ENCODE measurements at regions not wholly inside any gene's neighbourhood (a gene's known extent, or its start where the extent isn't known, plus 50 kb on each side); places are given as distances from the start of the nearest gene placed in this dataset.

DNA sequence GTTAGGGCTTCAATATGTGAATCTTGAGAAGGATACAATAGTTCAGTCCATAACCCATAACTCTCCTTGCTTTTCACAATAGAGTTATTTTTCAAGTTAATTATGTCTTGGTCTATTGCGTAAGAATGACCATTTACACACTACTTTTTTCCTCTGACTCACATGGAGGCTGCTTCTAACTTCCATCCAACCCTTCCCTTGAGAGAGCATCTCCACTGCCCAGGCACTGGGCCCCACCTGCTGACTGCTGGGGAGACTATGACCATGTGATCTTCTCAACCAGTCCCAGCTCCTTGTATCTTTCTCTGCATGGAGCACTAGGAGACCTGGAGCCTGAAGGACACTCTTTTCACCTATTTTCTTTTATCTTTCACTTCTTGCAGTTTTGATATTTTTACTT lies 251.5 kb downstream of the GPD2 start:
- Mint-ChIP-seq H3K27me3 (ENCODE audit: insufficient read depth, low read depth, poor library complexity) (no peaks in the 10 kb centered on the region), H3K4me3 (no peak overlapping the region), H3K9me3 (peaks cover 6% of the 10 kb centered on the region; the same call in 2 of the 3 replicates), H3K27ac (no peak overlapping the region), H3K36me3 (ENCODE audit: low read depth) (peaks cover 8% of the 10 kb centered on the region; the same call in 1 of the 3 replicates), H3K4me1 (peaks cover 10% of the 10 kb centered on the region)
- ATAC-seq: no peak
- H3K4me2 ChIP-seq: no peak overlapping the region
- H3K4me1 ChIP-seq (ENCODE audit: insufficient read depth): 0 out of 2 replicates have a peak, but pooled peaks cover 5% of the 10 kb centered on the region
- H3K79me2 ChIP-seq (replicated peaks; ENCODE audit: insufficient read depth): no peaks in the 10 kb centered on the region
- H2AFZ ChIP-seq: no peak overlapping the region
- no peaks in the 10 kb centered on the region for H3K9me2 ChIP-seq (ENCODE audit: insufficient read depth)
- no peak for DNase-seq (ENCODE audit: low spot score)
- no peaks in the 10 kb centered on the region for H3F3A ChIP-seq (replicated peaks; ENCODE audit: low read depth)
- TF ChIP-seq JUNB (IDR thresholded peaks at IDR 0.05; ENCODE audit: unreplicated experiment): no peak
- no peak for TF ChIP-seq STAT1 (IDR thresholded peaks at IDR 0.05; ENCODE audit: unreplicated experiment)
- no peak for TF ChIP-seq REST (IDR thresholded peaks at IDR 0.05; ENCODE audit: unreplicated experiment)
- no peak for TF ChIP-seq CTCF (conservative IDR thresholded peaks at IDR 0.05; ENCODE audit: low read depth in 2 of 2)
- TF ChIP-seq, protein P1, sequence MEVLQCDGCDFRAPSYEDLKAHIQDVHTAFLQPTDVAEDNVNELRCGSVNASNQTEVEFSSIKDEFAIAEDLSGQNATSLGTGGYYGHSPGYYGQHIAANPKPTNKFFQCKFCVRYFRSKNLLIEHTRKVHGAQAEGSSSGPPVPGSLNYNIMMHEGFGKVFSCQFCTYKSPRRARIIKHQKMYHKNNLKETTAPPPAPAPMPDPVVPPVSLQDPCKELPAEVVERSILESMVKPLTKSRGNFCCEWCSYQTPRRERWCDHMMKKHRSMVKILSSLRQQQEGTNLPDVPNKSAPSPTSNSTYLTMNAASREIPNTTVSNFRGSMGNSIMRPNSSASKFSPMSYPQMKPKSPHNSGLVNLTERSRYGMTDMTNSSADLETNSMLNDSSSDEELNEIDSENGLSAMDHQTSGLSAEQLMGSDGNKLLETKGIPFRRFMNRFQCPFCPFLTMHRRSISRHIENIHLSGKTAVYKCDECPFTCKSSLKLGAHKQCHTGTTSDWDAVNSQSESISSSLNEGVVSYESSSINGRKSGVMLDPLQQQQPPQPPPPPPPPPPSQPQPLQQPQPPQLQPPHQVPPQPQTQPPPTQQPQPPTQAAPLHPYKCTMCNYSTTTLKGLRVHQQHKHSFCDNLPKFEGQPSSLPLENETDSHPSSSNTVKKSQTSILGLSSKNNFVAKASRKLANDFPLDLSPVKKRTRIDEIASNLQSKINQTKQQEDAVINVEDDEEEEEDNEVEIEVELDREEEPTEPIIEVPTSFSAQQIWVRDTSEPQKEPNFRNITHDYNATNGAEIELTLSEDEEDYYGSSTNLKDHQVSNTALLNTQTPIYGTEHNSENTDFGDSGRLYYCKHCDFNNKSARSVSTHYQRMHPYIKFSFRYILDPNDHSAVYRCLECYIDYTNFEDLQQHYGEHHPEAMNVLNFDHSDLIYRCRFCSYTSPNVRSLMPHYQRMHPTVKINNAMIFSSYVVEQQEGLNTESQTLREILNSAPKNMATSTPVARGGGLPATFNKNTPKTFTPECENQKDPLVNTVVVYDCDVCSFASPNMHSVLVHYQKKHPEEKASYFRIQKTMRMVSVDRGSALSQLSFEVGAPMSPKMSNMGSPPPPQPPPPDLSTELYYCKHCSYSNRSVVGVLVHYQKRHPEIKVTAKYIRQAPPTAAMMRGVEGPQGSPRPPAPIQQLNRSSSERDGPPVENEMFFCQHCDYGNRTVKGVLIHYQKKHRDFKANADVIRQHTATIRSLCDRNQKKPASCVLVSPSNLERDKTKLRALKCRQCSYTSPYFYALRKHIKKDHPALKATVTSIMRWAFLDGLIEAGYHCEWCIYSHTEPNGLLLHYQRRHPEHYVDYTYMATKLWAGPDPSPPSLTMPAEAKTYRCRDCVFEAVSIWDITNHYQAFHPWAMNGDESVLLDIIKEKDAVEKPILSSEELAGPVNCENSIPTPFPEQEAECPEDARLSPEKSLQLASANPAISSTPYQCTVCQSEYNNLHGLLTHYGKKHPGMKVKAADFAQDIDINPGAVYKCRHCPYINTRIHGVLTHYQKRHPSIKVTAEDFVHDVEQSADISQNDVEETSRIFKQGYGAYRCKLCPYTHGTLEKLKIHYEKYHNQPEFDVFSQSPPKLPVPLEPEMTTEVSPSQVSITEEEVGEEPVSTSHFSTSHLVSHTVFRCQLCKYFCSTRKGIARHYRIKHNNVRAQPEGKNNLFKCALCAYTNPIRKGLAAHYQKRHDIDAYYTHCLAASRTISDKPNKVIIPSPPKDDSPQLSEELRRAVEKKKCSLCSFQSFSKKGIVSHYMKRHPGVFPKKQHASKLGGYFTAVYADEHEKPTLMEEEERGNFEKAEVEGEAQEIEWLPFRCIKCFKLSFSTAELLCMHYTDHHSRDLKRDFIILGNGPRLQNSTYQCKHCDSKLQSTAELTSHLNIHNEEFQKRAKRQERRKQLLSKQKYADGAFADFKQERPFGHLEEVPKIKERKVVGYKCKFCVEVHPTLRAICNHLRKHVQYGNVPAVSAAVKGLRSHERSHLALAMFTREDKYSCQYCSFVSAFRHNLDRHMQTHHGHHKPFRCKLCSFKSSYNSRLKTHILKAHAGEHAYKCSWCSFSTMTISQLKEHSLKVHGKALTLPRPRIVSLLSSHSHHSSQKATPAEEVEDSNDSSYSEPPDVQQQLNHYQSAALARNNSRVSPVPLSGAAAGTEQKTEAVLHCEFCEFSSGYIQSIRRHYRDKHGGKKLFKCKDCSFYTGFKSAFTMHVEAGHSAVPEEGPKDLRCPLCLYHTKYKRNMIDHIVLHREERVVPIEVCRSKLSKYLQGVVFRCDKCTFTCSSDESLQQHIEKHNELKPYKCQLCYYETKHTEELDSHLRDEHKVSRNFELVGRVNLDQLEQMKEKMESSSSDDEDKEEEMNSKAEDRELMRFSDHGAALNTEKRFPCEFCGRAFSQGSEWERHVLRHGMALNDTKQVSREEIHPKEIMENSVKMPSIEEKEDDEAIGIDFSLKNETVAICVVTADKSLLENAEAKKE (CRISPR knock-in tag; IDR thresholded peaks at IDR 0.05): no peak
- no peak for TF ChIP-seq NANOG (IDR thresholded peaks at IDR 0.05; ENCODE audit: borderline replicate concordance)
- TF ChIP-seq ZNF114 (CRISPR knock-in tag; IDR thresholded peaks at IDR 0.05): no peak
- no peak for TF ChIP-seq EZH2phosphoT487 (IDR thresholded peaks at IDR 0.05; ENCODE audit: unreplicated experiment)
- TF ChIP-seq EZH2 (IDR thresholded peaks at IDR 0.05; ENCODE audit: low read depth, unreplicated experiment): no peak
- TF ChIP-seq ETS1 (IDR thresholded peaks at IDR 0.05): no peak
- TF ChIP-seq CREB1 (CRISPR knock-in tag; IDR thresholded peaks at IDR 0.05; ENCODE audit: low read depth): no peak
- TF ChIP-seq POLR2AphosphoS5 (IDR thresholded peaks at IDR 0.05; ENCODE audit: low read depth): no peak
- no peak for TF ChIP-seq ZNF331 (CRISPR knock-in tag; IDR thresholded peaks at IDR 0.05; ENCODE audit: low read depth)
- no peaks in the 10 kb centered on the region for H3K36me3 ChIP-seq (ENCODE audit: insufficient read depth)
- no peaks in the 10 kb centered on the region for H3K27me3 ChIP-seq (ENCODE audit: insufficient read depth)
- H4K20me1 ChIP-seq (replicated peaks; ENCODE audit: insufficient read depth): no peaks in the 10 kb centered on the region
- H3K27ac ChIP-seq (ENCODE audit: low read depth): no peak overlapping the region
- H3K4me3 ChIP-seq: no peak overlapping the region
